K562 (cell line): ENCODE measurements at regions not wholly inside any gene's neighbourhood (a gene's known extent, or its start where the extent isn't known, plus 50 kb on each side); places are given as distances from the start of the nearest gene placed in this dataset.

Source experiments
- ATAC-seq: fragments of 200-7000 bp; cut with Tn5 transposase; 3 replicates; pipeline ENCODE4 v1.9.1; 2020; ENCODE audit warnings: moderate library complexity
- BruUV-seq: library from RNA; stranded (reverse); fragments of 400-500 nt; replicated peaks from 2 replicates; lab custom pipeline; 2021; lab: Mats Ljungman, UMichigan
- CTCF ChIA-PET: fragments of 300-600 bp; formaldehyde crosslinking; extraction: SDS; loops from one replicate; lab custom pipeline; 2021; ENCODE audit warnings: low intra/inter-chr PET ratio; lab: Yijun Ruan, JAX
- POLR2A ChIA-PET: fragments of 300-600, 350-650 bp; sonication (Branson Sonifier 250); formaldehyde crosslinking; extraction: SDS; loops from one replicate; lab custom pipeline; 2021; ENCODE audit warnings: antibody characterized with exemption, inconsistent platforms; lab: Yijun Ruan, JAX
- DNase-seq, 4 experiments: peaks; one replicate each; pipeline versions ENCODE4 v3.0.0 to v3.0.0-alpha.2; 2011 to 2018; ENCODE audit warnings: low spot score in 3 of 4, mixed read lengths in 3 of 4; ENCODE audit errors: extremely low read depth in 1 of 4
- FAIRE-seq: peaks from 2 replicates; lab custom pipeline; 2011; peaks lifted over from hg19 to GRCh38; lab: Jason Lieb, UNC
- H2AFZ ChIP-seq: 2 replicates; pipeline ENCODE4 v1.6.0; 2011; ENCODE audit warnings: low read depth, low read length, control low read depth, inconsistent platforms
- H3K27ac ChIP-seq: fragments of 200-600 bp; 3 replicates; pipeline ENCODE4 v1.8.0; 2011; ENCODE audit warnings: low read depth, mild to moderate bottlenecking, control low read depth, inconsistent platforms, low read length, moderate library complexity, mixed read lengths; ENCODE audit errors: extremely low read depth
- H3K27me3 ChIP-seq, 2 experiments: fragments of 300-600 bp in 1 of 2; 2 replicates in 1 of 2; 3 replicates in 1 of 2; pipeline versions ENCODE4 v1.6.0 to v1.8.0; 2011; ENCODE audit warnings: inconsistent platforms in 2 of 2, low read length in 2 of 2, mild to moderate bottlenecking in 1 of 2, mixed read lengths in 1 of 2, moderate library complexity in 1 of 2; ENCODE audit not compliant: control insufficient read depth in 2 of 2, insufficient read depth in 2 of 2
- H3K36me3 ChIP-seq: fragments of 300-600 bp; 3 replicates; pipeline ENCODE4 v1.8.0; 2011; ENCODE audit warnings: mild to moderate bottlenecking, low read length, inconsistent platforms; ENCODE audit not compliant: control insufficient read depth, insufficient read depth
- H3K4me1 ChIP-seq, 2 experiments: fragments of 200-600 bp in 1 of 2; replicated peaks in 1 of 2; 2 replicates in 1 of 2; 3 replicates in 1 of 2; pipeline versions ENCODE4 v1.5.1 to v1.8.0; 2011; ENCODE audit warnings: inconsistent platforms in 2 of 2, low read length in 2 of 2, mild to moderate bottlenecking in 1 of 2, mixed read lengths in 1 of 2, moderate library complexity in 1 of 2; ENCODE audit not compliant: control insufficient read depth in 2 of 2, insufficient read depth in 2 of 2
- H3K4me2 ChIP-seq: 2 replicates; pipeline ENCODE4 v1.6.1; 2011; ENCODE audit warnings: low read length, control low read depth, inconsistent platforms, mixed read lengths; ENCODE audit not compliant: insufficient read depth
- H3K4me3 ChIP-seq: fragments of 200-600 bp; sonication (generic), shearing (Covaris generic); 2 replicates; pipeline ENCODE4 v1.5.1; 2016; ENCODE audit warnings: control low read depth, inconsistent platforms
- H3K79me2 ChIP-seq: fragments of 200-600 bp; 3 replicates; pipeline ENCODE4 v1.8.0; 2011; ENCODE audit warnings: low read length, inconsistent platforms; ENCODE audit not compliant: control insufficient read depth, insufficient read depth
- H3K9ac ChIP-seq, 2 experiments: 2 replicates each; pipeline versions ENCODE4 v1.6.0 to v1.6.1; 2011; ENCODE audit warnings: low read depth in 2 of 2, low read length in 2 of 2, control low read depth in 1 of 2, inconsistent platforms in 1 of 2, mild to moderate bottlenecking in 1 of 2, mixed read lengths in 1 of 2; ENCODE audit not compliant: insufficient read depth in 1 of 2
- H3K9me1 ChIP-seq: one replicate; pipeline ENCODE4 v1.6.0; 2011; ENCODE audit warnings: inconsistent platforms, mild to moderate bottlenecking, low read length, moderate library complexity; ENCODE audit not compliant: control insufficient read depth, insufficient read depth
- H3K9me3 ChIP-seq: replicated peaks from 2 replicates; pipeline ENCODE4 v1.5.1; 2011; ENCODE audit warnings: low read depth, low read length, inconsistent platforms; ENCODE audit not compliant: control insufficient read depth, insufficient read depth
- H4K20me1 ChIP-seq: replicated peaks from 2 replicates; pipeline ENCODE4 v1.6.1; 2011; ENCODE audit warnings: low read length, inconsistent platforms, mixed read lengths; ENCODE audit not compliant: control insufficient read depth, insufficient read depth
- CBFA2T2 ChIP-seq: fragments of 450-650 bp; conservative IDR thresholded peaks from 2 replicates; pipeline ENCODE4 v1.6.1; 2017; ENCODE audit warnings: mild to moderate bottlenecking
- HEY1 ChIP-seq: fragments of 250-450 bp; sonication (Bioruptor Pico); IDR thresholded peaks from 2 replicates; pipeline ENCODE4 v1.5.0; 2020; ENCODE audit warnings: mild to moderate bottlenecking, moderate library complexity, borderline replicate concordance
- HMBOX1 ChIP-seq: sonication (generic); IDR thresholded peaks from 2 replicates; pipeline ENCODE4 v1.6.1; 2016
- HMG20B ChIP-seq: fragments of 250-450 bp; sonication (Bioruptor Pico); IDR thresholded peaks from 2 replicates; pipeline ENCODE4 v1.5.0; 2021; ENCODE audit warnings: mild to moderate bottlenecking
- HMGN3 ChIP-seq: IDR thresholded peaks from 2 replicates; pipeline ENCODE4 v1.6.1; 2011; ENCODE audit warnings: borderline replicate concordance, low read depth, mild to moderate bottlenecking, mixed read lengths, low read length; ENCODE audit not compliant: insufficient read length; ENCODE audit errors: extremely low read depth
- IRF1 ChIP-seq: sonication (generic); formaldehyde crosslinking; IDR thresholded peaks from 2 replicates; pipeline ENCODE4 v1.8.0; 2022; ENCODE audit warnings: missing genetic modification reagents, mild to moderate bottlenecking, borderline replicate concordance
- NCOR1 ChIP-seq: fragments of 450-650 bp; IDR thresholded peaks from 2 replicates; pipeline ENCODE4 v1.6.1; 2016; ENCODE audit warnings: mild to moderate bottlenecking, moderate library complexity
- NR2C2 ChIP-seq, 2 experiments: fragments of 200-800 bp in 1 of 2; sonication (Bioruptor generic) in 1 of 2; sonication (generic) in 1 of 2; formaldehyde crosslinking in 1 of 2; IDR thresholded peaks; 2 replicates each; pipeline versions ENCODE4 v1.6.1 to v1.8.0; 2016 to 2022; ENCODE audit warnings: mild to moderate bottlenecking in 1 of 2, missing compliant biosample characterization in 1 of 2, missing genetic modification characterization in 1 of 2, missing genetic modification reagents in 1 of 2
- PML ChIP-seq: IDR thresholded peaks from 2 replicates; pipeline ENCODE4 v1.6.1; 2012; ENCODE audit warnings: low read length, inconsistent platforms
- RBM15 ChIP-seq: fragments of 200-400 bp; formaldehyde crosslinking; IDR thresholded peaks from 2 replicates; pipeline ENCODE4 v1.6.1; 2018; ENCODE audit warnings: mild to moderate bottlenecking, low read length, moderate library complexity; ENCODE audit not compliant: insufficient read depth
- SIN3A ChIP-seq, 2 experiments: fragments of 150-350 bp in 1 of 2; IDR thresholded peaks; 2 replicates each; pipeline ENCODE4 v1.6.1; 2011 to 2016; ENCODE audit warnings: borderline replicate concordance in 2 of 2, low read depth in 2 of 2, low read length in 2 of 2, mild to moderate bottlenecking in 2 of 2, moderate library complexity in 2 of 2; ENCODE audit not compliant: control insufficient read depth in 1 of 2
- SREBF2 ChIP-seq: sonication (generic); formaldehyde crosslinking; IDR thresholded peaks from 2 replicates; pipeline ENCODE4 v1.4.0; 2020; ENCODE audit warnings: mild to moderate bottlenecking, missing genetic modification reagents
- SRSF1 ChIP-seq: fragments of 200-400 bp; formaldehyde crosslinking; IDR thresholded peaks from 2 replicates; pipeline ENCODE4 v1.6.1; 2017; ENCODE audit warnings: mild to moderate bottlenecking, low read depth, low read length, moderate library complexity
- SRSF3 ChIP-seq: fragments of 200-400 bp; formaldehyde crosslinking; IDR thresholded peaks from 2 replicates; pipeline ENCODE4 v1.6.1; 2016; ENCODE audit warnings: mild to moderate bottlenecking, low read length, moderate library complexity; ENCODE audit not compliant: insufficient read depth
- TSHZ1 ChIP-seq: fragments of 250-450 bp; sonication (Bioruptor Pico); IDR thresholded peaks from 2 replicates; pipeline ENCODE4 v1.4.0; 2020; ENCODE audit warnings: mild to moderate bottlenecking, moderate library complexity
- USF2 ChIP-seq: sonication (generic); formaldehyde crosslinking; IDR thresholded peaks from 2 replicates; pipeline ENCODE4 v1.5.0; 2020; ENCODE audit warnings: missing genetic modification reagents
- ZBED1 ChIP-seq: IDR thresholded peaks from 2 replicates; pipeline ENCODE4 v1.6.1; 2014
- WGBS: fragments of 100-300 bp; shearing (Covaris generic); methylation state at CpG from one replicate; pipeline ENCODE4 v1.1.6; 2016; ENCODE audit warnings: low coverage, mixed read lengths; ENCODE audit not compliant: insufficient coverage; ENCODE audit errors: missing lambda C conversion rate; 5-methylcytosine and 5-hydroxymethylcytosine counted together
- in situ Hi-C: fragments of 300-500 bp; cut with MboI; formaldehyde crosslinking; loops from 4 replicates; pipeline ENCODE4 v1.15.0; 2018; ENCODE audit warnings: inconsistent platforms, mixed read lengths
- intact Hi-C: fragments of 100-400 bp; cut with micrococcal nuclease; formaldehyde crosslinking; loops from 2 replicates; pipeline ENCODE4 v1.14.2; 2022

- no peak for ATAC-seq
- Histone ChIP-seq H3K9ac (no peak overlapping the region), H3K4me2 (no peak overlapping the region), H2AFZ (no peak overlapping the region), H3K9me1 (no peaks in the 10 kb centered on the region), H3K36me3 (no peaks in the 10 kb centered on the region), H3K27me3 (no peaks in the 10 kb centered on the region), H3K79me2 (no peaks in the 10 kb centered on the region), H3K9me3 (no peaks in the 10 kb centered on the region), H3K4me1 (no peaks in the 10 kb centered on the region), H3K4me3 (no peak overlapping the region), H3K27ac (no peak overlapping the region), H4K20me1 (no peaks in the 10 kb centered on the region)
- BruUV-seq: no TSS peak
- in situ Hi-C loops (no loop called here), intact Hi-C loops (no loop called here)
- CTCF ChIA-PET: no interaction called here
- POLR2A ChIA-PET: no interaction called here
- WGBS: 5% methylated on average over 3 of the region's 3 CpGs
- no peak for TF ChIP-seq TSHZ1 (CRISPR knock-in tag)
- TF ChIP-seq SRSF3: no peak
- no peak for TF ChIP-seq CBFA2T2
- TF ChIP-seq SRSF1: no peak
- no peak for TF ChIP-seq IRF1 (CRISPR knock-in tag)
- no peak for TF ChIP-seq ZBED1
- no peak for TF ChIP-seq HMG20B (CRISPR knock-in tag)
- TF ChIP-seq NR2C2 (CRISPR knock-in tag; IDR thresholded peaks at IDR 0.05): no peak
- TF ChIP-seq NR2C2 (tag; IDR thresholded peaks at IDR 0.05): no peak
- TF ChIP-seq USF2 (CRISPR knock-in tag): no peak
- TF ChIP-seq SREBF2 (CRISPR knock-in tag): no peak
- no peak for TF ChIP-seq NCOR1
- no peak for TF ChIP-seq HEY1 (CRISPR knock-in tag)
- no peak for TF ChIP-seq HMGN3
- TF ChIP-seq RBM15: no peak
- no peak for TF ChIP-seq PML
- TF ChIP-seq SIN3A (IDR thresholded peaks at IDR 0.05; ENCODE audit: borderline replicate concordance in 2 of 2, control insufficient read depth in 1 of 2, low read depth in 2 of 2, low read length in 2 of 2): no peak
- TF ChIP-seq HMBOX1: no peak
- FAIRE-seq: no peak
- no peak for DNase-seq
Observed at GRCh38 chr3:104604326-104605010, 762.2 kb upstream of the ALCAM start.
